PC-3 (cell line): ENCODE measurements at regions not wholly inside any gene's neighbourhood (a gene's known extent, or its start where the extent isn't known, plus 50 kb on each side); places are given as distances from the start of the nearest gene placed in this dataset.

ENCODE experiments used
- CTCF ChIP-seq: fragments of 300-600 bp; sonication (generic); conservative IDR thresholded peaks from 2 replicates; pipeline ENCODE4 v1.5.1; 2017; ENCODE audit warnings: antibody characterized with exemption, low read depth, mild to moderate bottlenecking, low read length
- EZH2 ChIP-seq: fragments of 300-600 bp; sonication (generic); IDR thresholded peaks from one replicate; pipeline ENCODE4 v1.6.1; 2017; ENCODE audit warnings: antibody characterized with exemption, mild to moderate bottlenecking, low read length; ENCODE audit not compliant: unreplicated experiment
- EZH2phosphoT487 ChIP-seq: fragments of 300-600 bp; sonication (generic); IDR thresholded peaks from 2 replicates; pipeline ENCODE4 v1.6.1; 2018; ENCODE audit warnings: mild to moderate bottlenecking, antibody characterized with exemption, low read length, borderline replicate concordance

DNA sequence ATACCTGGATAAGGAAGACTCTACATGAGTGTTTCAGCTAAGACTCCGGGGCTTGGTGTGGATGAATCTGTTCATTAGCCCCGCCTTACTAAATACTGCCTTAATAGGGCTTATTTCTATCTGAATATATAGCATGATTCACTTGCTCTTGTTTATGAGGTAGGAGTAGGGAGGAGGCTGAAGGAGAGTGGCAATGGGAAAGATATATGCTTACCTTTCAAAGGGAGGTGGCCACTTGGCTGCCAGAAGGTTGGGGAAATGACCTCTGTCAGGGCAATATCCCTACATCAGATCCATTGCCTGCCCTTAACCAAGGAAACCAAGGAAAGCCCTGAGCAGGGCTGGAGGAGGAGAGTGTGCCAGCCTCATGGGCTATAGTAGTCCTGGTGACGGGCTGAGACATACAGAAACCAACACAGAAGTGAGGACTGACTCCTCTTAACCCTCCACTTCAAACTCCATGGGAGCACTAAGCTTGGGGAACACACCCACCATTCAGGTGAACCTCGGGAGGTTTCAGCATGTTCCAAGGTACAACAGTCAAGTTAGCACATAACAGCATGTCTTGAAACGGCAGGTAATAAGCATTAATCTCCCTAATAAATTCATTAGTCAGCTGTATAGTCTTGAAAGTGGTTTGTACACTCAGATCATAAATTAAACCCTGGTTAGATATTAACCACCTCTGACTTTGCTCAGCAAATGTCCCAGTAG is 80.1 kb downstream of the EOMES start:
- no peak for TF ChIP-seq EZH2phosphoT487
- TF ChIP-seq EZH2, result no peak
- TF ChIP-seq CTCF, result no peak
